Mesenchymal stem cell (in vitro differentiated cells and primary cell): ENCODE measurements at regions not wholly inside any gene's neighbourhood (a gene's known extent, or its start where the extent isn't known, plus 50 kb on each side); places are given as distances from the start of the nearest gene placed in this dataset.

ENCODE experiments used
- DNase-seq: peaks from one replicate; pipeline ENCODE4 v3.0.0-alpha.2; 2013
- H2AFZ ChIP-seq: one replicate; pipeline ENCODE4 v1.6.1; 2013; ENCODE audit warnings: low read depth, mild to moderate bottlenecking, control low read depth, inconsistent platforms, low read length, moderate library complexity
- H2AK5ac ChIP-seq: 2 replicates; pipeline ENCODE4 v1.6.1; 2013; ENCODE audit warnings: low read length, moderate library complexity, mild to moderate bottlenecking, inconsistent platforms; ENCODE audit not compliant: severe bottlenecking
- H2BK120ac ChIP-seq: one replicate; pipeline ENCODE4 v1.6.1; 2013; ENCODE audit warnings: low read depth, mild to moderate bottlenecking, inconsistent platforms, low read length, moderate library complexity
- H2BK12ac ChIP-seq, 2 experiments: one replicate each; pipeline ENCODE4 v1.6.1; 2013; ENCODE audit warnings: inconsistent platforms in 2 of 2, low read length in 2 of 2, mild to moderate bottlenecking in 2 of 2, moderate library complexity in 2 of 2, control low read depth in 1 of 2
- H2BK15ac ChIP-seq: one replicate; pipeline ENCODE4 v1.6.1; 2013; ENCODE audit warnings: mild to moderate bottlenecking, low read depth, inconsistent platforms; ENCODE audit not compliant: poor library complexity, severe bottlenecking
- H2BK5ac ChIP-seq: 2 replicates; pipeline ENCODE4 v1.6.1; 2013; ENCODE audit warnings: low read depth, mild to moderate bottlenecking, low read length, control low read depth, inconsistent platforms; ENCODE audit not compliant: poor library complexity, severe bottlenecking
- H3K14ac ChIP-seq, 2 experiments: one replicate each; pipeline ENCODE4 v1.6.1; 2013; ENCODE audit warnings: inconsistent platforms in 2 of 2, low read length in 2 of 2, control low read depth in 1 of 2, mild to moderate bottlenecking in 1 of 2, moderate library complexity in 1 of 2
- H3K18ac ChIP-seq, 2 experiments: one replicate each; pipeline ENCODE4 v1.6.1; 2013; ENCODE audit warnings: inconsistent platforms in 2 of 2, low read length in 2 of 2, control low read depth in 1 of 2, low read depth in 1 of 2, mild to moderate bottlenecking in 1 of 2
- H3K23ac ChIP-seq, 2 experiments: one replicate each; pipeline ENCODE4 v1.6.1; 2013; ENCODE audit warnings: inconsistent platforms in 2 of 2, low read length in 2 of 2, mild to moderate bottlenecking in 2 of 2, moderate library complexity in 2 of 2, control low read depth in 1 of 2
- H3K27ac ChIP-seq: 2 replicates; pipeline ENCODE4 v1.5.1; 2013; ENCODE audit warnings: mild to moderate bottlenecking, moderate library complexity, low read length, control low read depth, inconsistent platforms; ENCODE audit not compliant: poor library complexity, severe bottlenecking
- H3K27me3 ChIP-seq, 2 experiments: 2 replicates each; pipeline versions ENCODE4 v1.6.1 to v1.7.0; 2013; ENCODE audit warnings: low read length in 2 of 2, mild to moderate bottlenecking in 2 of 2, moderate library complexity in 2 of 2, control low read depth in 1 of 2, inconsistent platforms in 1 of 2; ENCODE audit not compliant: control insufficient read depth in 1 of 2, insufficient read depth in 1 of 2
- H3K36me3 ChIP-seq, 2 experiments: 2 replicates each; pipeline versions ENCODE4 v1.6.1 to v1.7.0; 2013; ENCODE audit warnings: low read length in 2 of 2, control low read depth in 1 of 2, inconsistent platforms in 1 of 2, low read depth in 1 of 2, mild to moderate bottlenecking in 1 of 2; ENCODE audit not compliant: insufficient read depth in 2 of 2, control insufficient read depth in 1 of 2
- H3K4ac ChIP-seq, 2 experiments: one replicate each; pipeline ENCODE4 v1.6.1; 2013; ENCODE audit warnings: inconsistent platforms in 2 of 2, low read length in 2 of 2, mild to moderate bottlenecking in 2 of 2, moderate library complexity in 2 of 2, control low read depth in 1 of 2, low read depth in 1 of 2
- H3K4me1 ChIP-seq: 2 replicates; pipeline ENCODE4 v1.6.1; 2013; ENCODE audit warnings: low read depth, low read length, control low read depth; ENCODE audit not compliant: control insufficient read depth, insufficient read depth
- H3K4me2 ChIP-seq: 2 replicates; pipeline ENCODE4 v1.6.1; 2013; ENCODE audit warnings: low read length, mild to moderate bottlenecking, inconsistent platforms; ENCODE audit not compliant: poor library complexity, severe bottlenecking
- H3K4me3 ChIP-seq, 2 experiments: 2 replicates each; pipeline versions ENCODE4 v1.5.1 to v1.7.0; 2013; ENCODE audit warnings: low read length in 2 of 2, mild to moderate bottlenecking in 2 of 2, control low read depth in 1 of 2, low read depth in 1 of 2; ENCODE audit not compliant: insufficient read depth in 1 of 2
- H3K79me1 ChIP-seq: replicated peaks from 2 replicates; pipeline ENCODE4 v1.6.1; 2013; ENCODE audit warnings: mild to moderate bottlenecking, control low read depth, low read length, inconsistent platforms; ENCODE audit not compliant: poor library complexity, severe bottlenecking
- H3K9ac ChIP-seq: 2 replicates; pipeline ENCODE4 v1.7.0; 2013; ENCODE audit warnings: mild to moderate bottlenecking, low read length, moderate library complexity
- H3K9me3 ChIP-seq: 2 replicates; pipeline ENCODE4 v1.7.0; 2013; ENCODE audit warnings: mild to moderate bottlenecking, low read length; ENCODE audit not compliant: control insufficient read depth
- H4K8ac ChIP-seq: one replicate; pipeline ENCODE4 v1.6.1; 2013; ENCODE audit warnings: inconsistent platforms, mild to moderate bottlenecking, low read length, moderate library complexity
- H4K91ac ChIP-seq: one replicate; pipeline ENCODE4 v1.6.1; 2013; ENCODE audit warnings: mild to moderate bottlenecking, low read length, inconsistent platforms
- WGBS: methylation state at CpG from one replicate; pipeline ENCODE4 v1.1.7; 2013; ENCODE audit warnings: mixed read lengths; 5-methylcytosine and 5-hydroxymethylcytosine counted together

GRCh38 chr5:5810461-5810860, 388.0 kb downstream of the ICE1 start:
- Histone ChIP-seq H2BK12ac (no peak overlapping the region), H4K91ac (no peak overlapping the region), H3K9ac (no peak overlapping the region), H2BK15ac (no peak overlapping the region), H2BK5ac (no peak overlapping the region), H3K18ac (no peak overlapping the region), H3K4me3 (no peak overlapping the region), H3K27ac (no peak overlapping the region), H3K4me2 (no peak overlapping the region), H3K23ac (no peak overlapping the region), H2AFZ (no peak overlapping the region), H2AK5ac (no peak overlapping the region), H4K8ac (no peak overlapping the region), H2BK120ac (no peak overlapping the region), H3K4ac (no peak overlapping the region), H3K27me3 (peaks cover 0 to 4% of the 10 kb centered on the region in 2 experiments), H3K36me3 (no peaks in the 10 kb centered on the region), H3K14ac (no peak overlapping the region), H3K4me1 (no peaks in the 10 kb centered on the region), H3K9me3 (no peaks in the 10 kb centered on the region), H3K79me1 (no peaks in the 10 kb centered on the region)
- no peak for DNase-seq
- WGBS: 84% methylated on average over 2 of the region's 2 CpGs

DNA sequence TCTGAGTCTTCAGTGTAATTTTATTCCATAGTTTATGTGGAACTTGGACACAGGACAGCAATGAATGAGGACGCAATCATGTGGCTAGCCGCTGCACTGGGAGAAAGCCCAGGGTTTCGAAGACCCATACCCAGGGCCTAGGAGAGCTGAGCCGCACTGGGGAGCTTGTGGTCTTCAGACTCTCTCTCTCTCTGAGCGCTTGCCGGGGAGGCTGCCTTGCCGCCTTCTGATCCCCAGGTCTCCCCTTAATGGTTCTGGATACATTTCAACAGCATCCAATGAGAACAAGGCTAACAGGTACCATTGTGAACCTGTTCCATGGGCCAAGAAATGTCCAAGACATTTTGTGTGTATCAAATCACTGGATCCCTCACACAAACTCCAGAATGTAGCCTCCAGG, 383.4 kb downstream of the ICE1 start:
- no peak overlapping the region for H3K27ac ChIP-seq
- no peak overlapping the region for H2BK15ac ChIP-seq
- DNase-seq: no peak
- H2AK5ac ChIP-seq: no peak overlapping the region
- no peak overlapping the region for H3K18ac ChIP-seq
- no peak overlapping the region for H3K9ac ChIP-seq
- H3K4me1 ChIP-seq: no peaks in the 10 kb centered on the region
- peaks cover 0 to 4% of the 10 kb centered on the region in 2 experiments for H3K27me3 ChIP-seq
- no peaks in the 10 kb centered on the region for H3K79me1 ChIP-seq
- no peak overlapping the region for H2AFZ ChIP-seq
- no peak overlapping the region for H3K4me2 ChIP-seq
- no peak overlapping the region for H4K91ac ChIP-seq
- no peak overlapping the region for H2BK12ac ChIP-seq
- no peak overlapping the region for H2BK120ac ChIP-seq
- WGBS: 93% methylated on average over 7 of the region's 7 CpGs
- H2BK5ac ChIP-seq: no peak overlapping the region
- no peak overlapping the region for H3K4ac ChIP-seq
- no peaks in the 10 kb centered on the region for H3K36me3 ChIP-seq
- no peak overlapping the region for H3K4me3 ChIP-seq
- H3K23ac ChIP-seq: no peak overlapping the region
- no peak overlapping the region for H3K14ac ChIP-seq
- no peaks in the 10 kb centered on the region for H3K9me3 ChIP-seq
- H4K8ac ChIP-seq: no peak overlapping the region

GRCh38 chr5:5804478-5805233, 382.2 kb downstream of the ICE1 start:
- Histone ChIP-seq H3K36me3 (no peaks in the 10 kb centered on the region), H2AK5ac (no peak overlapping the region), H3K4me1 (no peaks in the 10 kb centered on the region), H2BK15ac (no peak overlapping the region), H3K23ac (no peak overlapping the region), H2BK12ac (no peak overlapping the region), H3K4me3 (no peak overlapping the region), H3K14ac (no peak overlapping the region), H4K8ac (no peak overlapping the region), H2AFZ (no peak overlapping the region), H3K27me3 (peaks cover 0 to 4% of the 10 kb centered on the region in 2 experiments), H2BK5ac (no peak overlapping the region), H3K9ac (no peak overlapping the region), H3K27ac (no peak overlapping the region), H3K18ac (no peak overlapping the region), H2BK120ac (no peak overlapping the region), H3K4ac (no peak overlapping the region), H3K9me3 (no peaks in the 10 kb centered on the region), H3K4me2 (no peak overlapping the region), H4K91ac (no peak overlapping the region), H3K79me1 (no peaks in the 10 kb centered on the region)
- DNase-seq: no peak
- 72% methylated on average over 7 of the region's 8 CpGs for WGBS

DNA sequence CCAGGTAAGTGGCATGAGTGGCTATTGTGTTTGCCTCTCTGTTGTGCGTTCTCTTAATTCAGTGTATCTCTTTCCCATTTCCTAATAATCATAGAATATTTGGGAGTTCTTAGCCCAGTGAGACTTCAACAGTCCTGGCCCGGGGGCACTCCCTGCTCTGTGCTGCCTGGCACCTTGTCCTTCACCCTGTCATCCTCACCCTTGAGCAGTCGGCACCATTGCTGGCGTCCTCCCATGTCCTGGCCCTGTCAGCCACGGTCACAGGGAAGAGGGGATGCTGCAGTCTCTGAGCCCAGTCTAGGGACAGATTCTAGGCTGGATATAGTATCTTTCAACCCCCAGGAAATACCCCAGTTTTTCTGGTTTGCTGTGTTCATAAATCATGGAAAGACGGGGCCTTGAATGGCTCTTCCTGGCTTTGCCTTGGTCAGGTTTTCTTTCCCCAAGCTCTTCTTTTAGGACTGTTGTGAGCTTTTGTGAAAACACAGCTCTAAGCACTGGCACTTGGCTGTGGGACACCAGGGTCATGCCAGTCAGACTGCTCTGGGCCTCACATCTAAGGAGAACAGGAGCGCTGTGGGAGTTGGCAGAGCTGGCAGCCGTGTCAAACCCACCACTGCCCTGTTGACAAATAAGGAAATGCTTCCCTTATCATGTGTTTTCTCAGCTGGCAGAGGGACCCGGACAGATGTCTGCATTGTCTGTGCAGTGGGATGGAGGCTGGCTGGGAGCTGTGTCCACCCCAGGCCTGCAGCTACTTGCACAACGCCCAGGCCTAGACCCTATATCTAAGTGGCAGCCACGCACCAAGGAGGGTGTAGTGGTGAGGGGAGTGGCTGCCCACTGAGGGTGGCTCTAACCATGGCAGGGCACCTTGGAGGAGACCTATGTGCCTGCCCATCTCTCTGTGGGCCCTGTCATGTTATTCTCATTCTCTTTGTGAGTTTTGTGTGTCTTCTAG, 378.6 kb downstream of the ICE1 start:
- Histone ChIP-seq H2AK5ac (no peak overlapping the region), H4K91ac (no peak overlapping the region), H2BK5ac (no peak overlapping the region), H3K9me3 (no peaks in the 10 kb centered on the region), H2BK120ac (no peak overlapping the region), H3K27me3 (no peaks in the 10 kb centered on the region), H3K4me2 (no peak overlapping the region), H3K27ac (no peak overlapping the region), H3K4ac (no peak overlapping the region), H3K4me1 (no peaks in the 10 kb centered on the region), H4K8ac (no peak overlapping the region), H3K36me3 (no peaks in the 10 kb centered on the region), H3K9ac (no peak overlapping the region), H3K18ac (no peak overlapping the region), H3K4me3 (no peak overlapping the region), H3K23ac (no peak overlapping the region), H3K79me1 (no peaks in the 10 kb centered on the region), H3K14ac (no peak overlapping the region), H2BK15ac (no peak overlapping the region), H2AFZ (no peak overlapping the region), H2BK12ac (no peak overlapping the region)
- WGBS: 79% methylated on average over 9 of the region's 11 CpGs
- DNase-seq: no peak
